HG02870 (cell line): ENCODE measurements at regions not wholly inside any gene's neighbourhood (a gene's known extent, or its start where the extent isn't known, plus 50 kb on each side); places are given as distances from the start of the nearest gene placed in this dataset.
A peak's percentile ranks its signal among the peaks of the same experiment; 100 is the strongest.

Experiments
- ATAC-seq: cut with Tn5 transposase; IDR thresholded peaks from one replicate; pipeline ENCODE4 v1.9.1; 2021; ENCODE audit warnings: mild to moderate bottlenecking, moderate library complexity; ENCODE audit not compliant: unreplicated experiment

GRCh38 chr5:60277941-60278340 is 384.4 kb upstream of the PDE4D start:
- no peak for ATAC-seq

GRCh38 chr5:60274747-60275146 is 381.2 kb upstream of the PDE4D start:
- no peak for ATAC-seq

GRCh38 chr5:60271517-60271916 is 378.0 kb upstream of the PDE4D start:
- ATAC-seq: no peak

- ATAC-seq: no peak
These were observed 374.4 kb upstream of the PDE4D start for GRCh38 chr5:60267907-60268306.

DNA sequence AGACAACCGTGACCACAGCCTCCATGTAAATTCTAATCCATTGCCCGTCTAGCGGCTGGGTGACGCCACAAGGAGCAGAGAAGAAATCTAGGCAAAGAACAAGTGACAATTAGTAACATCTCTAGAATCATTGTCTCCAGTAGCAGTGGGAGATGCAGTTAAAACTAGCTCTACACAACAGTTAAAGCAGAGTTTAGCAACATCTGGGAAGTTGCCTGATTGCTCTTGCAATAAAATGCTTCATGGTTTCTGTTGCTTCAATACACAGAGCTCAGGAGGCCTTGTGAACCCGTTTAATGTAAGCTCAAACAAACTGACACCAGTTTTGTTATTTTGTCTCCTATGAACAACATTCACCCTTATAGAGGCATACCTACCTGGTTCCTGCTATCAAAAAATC is 369.8 kb upstream of the PDE4D start:
- no peak for ATAC-seq

GRCh38 chr5:60262576-60263295 is 369.2 kb upstream of the PDE4D start:
- ATAC-seq: no peak

- no peak for ATAC-seq
These were observed 368.2 kb upstream of the PDE4D start for GRCh38 chr5:60261732-60262131.

DNA sequence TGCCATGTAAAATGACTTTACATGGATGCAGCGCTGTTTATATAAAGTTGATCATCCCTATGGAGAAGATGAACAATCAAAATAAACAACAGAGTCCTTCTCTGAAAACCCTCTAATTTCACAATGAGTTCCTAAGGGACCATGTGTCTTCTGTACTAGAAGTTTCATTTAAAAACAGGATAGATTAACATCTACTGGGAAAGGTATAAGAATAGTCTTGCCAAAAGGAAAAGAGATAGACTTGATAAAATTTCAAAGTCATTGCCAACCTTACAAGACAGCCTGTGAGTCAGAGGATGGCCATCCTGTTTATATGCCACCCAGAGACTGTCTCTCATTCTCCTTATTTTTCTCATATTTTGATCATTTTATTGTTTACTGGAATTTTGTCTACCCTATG is 367.1 kb upstream of the PDE4D start:
- no peak for ATAC-seq

DNA sequence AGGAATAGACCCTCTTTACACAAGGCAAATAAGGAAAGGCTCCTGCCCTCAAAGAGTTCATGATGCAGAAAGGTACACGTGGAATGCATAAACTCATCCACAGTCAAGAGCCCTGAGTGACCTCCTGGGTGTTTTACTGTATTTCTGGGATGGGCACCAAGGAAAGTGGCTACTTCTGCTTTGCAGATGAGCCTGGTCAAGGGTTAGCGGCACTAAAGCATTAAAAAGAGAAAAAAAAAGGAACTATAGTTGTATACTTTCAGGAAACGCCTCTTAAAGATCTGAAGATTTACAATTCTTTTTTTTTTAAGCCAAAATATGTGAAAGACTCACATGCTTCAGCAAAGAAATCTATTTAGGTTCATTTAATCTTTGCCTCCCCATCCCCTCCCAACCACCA is 366.2 kb upstream of the PDE4D start:
- no peak for ATAC-seq

- no peak for ATAC-seq
These were observed 364.2 kb upstream of the PDE4D start for GRCh38 chr5:60257596-60258271.

DNA sequence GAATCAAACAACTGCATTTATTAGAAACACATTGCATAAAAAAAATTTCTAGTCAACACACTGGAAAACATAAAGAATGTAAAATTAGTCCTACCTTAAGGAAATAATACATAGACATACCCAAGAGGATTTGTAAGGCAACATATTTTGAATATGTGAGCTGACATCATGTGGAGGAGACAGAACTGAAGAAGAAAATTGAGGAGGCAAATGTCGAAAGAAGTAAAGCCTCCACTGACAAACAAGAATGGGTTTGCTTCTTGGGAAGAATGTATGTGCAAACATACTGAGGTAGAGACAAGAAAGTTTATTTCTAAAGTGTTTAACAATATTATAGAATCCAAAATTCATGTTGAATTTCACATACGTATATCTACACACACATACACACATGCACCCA is 363.0 kb upstream of the PDE4D start:
- no peak for ATAC-seq

- peak; percentile 94 for ATAC-seq
These were observed 355.4 kb upstream of the PDE4D start for GRCh38 chr5:60248901-60249300.

DNA sequence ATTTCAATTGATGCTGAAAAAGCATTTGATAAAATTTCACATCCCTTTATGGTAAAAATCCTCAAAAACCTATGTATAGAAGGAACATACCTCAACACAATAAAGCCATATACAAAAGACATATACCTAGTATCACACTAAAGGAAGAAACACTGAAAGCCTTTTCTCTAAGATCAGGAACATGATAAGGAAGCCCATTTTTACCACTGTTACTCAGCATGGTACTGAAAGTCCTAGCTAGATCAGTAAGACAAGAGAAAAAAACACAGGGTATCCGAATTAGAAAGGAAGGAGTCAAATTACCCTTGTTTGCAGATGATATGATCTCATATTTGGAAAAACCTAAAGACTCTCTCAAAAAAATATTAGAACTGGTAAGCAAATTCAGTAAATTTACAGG is 350.2 kb upstream of the PDE4D start:
- no peak for ATAC-seq

DNA sequence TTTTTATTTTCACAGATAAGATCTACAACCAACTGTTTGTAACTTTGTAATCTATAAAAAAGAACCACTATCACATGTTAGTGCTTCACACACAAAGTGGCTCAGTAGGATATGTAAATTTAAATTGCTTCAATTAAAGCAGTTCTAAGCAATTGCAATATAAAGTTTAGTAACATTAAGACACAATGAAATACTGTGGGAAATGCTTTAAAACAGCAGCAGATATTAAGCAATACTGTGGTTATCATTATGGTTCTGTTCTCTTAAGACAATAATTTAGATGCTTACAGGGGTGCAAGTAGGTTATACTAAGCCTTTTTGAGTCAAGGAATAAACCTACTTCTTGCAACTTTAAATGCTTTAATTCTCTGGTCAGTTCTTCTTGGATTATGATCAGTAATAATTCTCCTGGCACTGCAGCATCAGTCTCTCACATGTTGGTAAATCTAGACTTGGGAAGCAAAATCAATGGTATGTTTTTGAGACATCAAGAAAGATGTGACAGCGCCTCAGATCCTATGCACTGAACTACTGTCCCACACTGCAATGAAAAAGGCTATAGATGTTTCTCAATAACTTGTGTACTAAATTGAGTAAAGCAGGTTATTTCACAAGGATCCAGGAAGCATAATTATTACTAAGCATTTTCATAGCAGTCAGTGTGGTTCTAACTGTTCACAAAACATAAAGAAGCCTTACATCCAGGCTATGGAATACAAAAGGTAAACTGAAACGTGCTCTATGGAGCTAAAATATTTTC is 338.7 kb upstream of the PDE4D start:
- no peak for ATAC-seq

GRCh38 chr5:60230456-60230855 is 336.9 kb upstream of the PDE4D start:
- no peak for ATAC-seq

GRCh38 chr5:60229691-60230185 is 336.2 kb upstream of the PDE4D start:
- no peak for ATAC-seq

- ATAC-seq: no peak
These were observed 335.1 kb upstream of the PDE4D start for GRCh38 chr5:60228676-60229075.

DNA sequence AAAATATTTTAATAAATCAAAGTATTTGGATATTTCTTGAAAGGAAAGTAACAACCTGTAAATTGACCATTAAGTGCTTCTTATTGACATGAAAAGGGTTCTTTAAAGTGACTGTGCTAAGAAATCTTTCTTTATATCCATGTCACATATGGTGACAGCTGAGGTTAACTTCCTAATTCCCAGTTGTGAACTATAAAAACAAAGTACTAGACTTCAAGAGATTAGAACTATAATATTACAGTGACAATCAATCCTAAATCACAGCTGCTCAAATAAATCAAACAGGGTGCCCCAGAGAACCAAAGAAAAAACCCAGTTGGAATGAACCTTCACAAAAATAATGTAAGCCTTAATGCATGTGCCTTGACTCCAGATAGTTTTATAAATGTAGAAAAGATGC is 332.6 kb upstream of the PDE4D start:
- no peak for ATAC-seq

- no peak for ATAC-seq
These were observed 329.8 kb upstream of the PDE4D start for GRCh38 chr5:60223342-60223741.

DNA sequence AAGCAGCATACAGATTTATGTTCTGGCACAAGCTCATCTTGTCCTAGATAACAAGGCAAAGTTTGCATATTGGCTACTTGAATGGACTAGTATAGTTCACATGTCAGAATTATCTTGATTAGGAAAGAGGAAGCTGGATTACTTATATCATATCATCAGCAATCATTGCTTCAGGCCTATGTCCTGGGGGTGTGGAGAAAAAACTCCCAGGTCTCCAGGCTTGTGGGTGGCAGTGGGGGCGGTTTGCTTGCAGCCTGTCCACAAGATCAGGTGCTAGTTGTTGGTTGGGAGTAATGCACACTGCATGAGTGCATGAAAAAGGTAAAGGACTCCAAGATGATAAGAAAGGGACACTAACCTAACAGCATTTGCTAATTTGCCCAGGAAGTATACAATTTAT is 326.4 kb upstream of the PDE4D start:
- no peak for ATAC-seq

DNA sequence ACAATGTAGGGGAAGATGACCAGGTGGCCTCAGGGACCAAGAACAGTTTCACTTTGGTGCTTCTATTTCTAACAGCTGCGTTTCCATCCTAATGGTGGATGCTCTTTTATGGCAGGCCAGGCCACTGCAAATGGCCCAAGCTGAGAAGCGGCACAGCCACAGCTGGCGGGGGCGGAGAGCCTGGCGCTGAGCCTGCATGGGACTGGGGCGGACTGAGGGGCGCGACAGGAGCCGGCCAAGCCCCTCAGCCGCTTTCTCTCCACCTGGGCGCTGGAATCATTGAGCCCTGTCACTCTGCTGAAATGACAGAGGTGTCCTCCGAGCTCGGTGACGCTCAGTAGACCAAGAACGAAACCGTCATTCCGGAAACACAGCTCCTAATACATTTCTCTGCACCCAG is 317.3 kb upstream of the PDE4D start:
- no peak for ATAC-seq
